ENCODE measurements at regions not wholly inside any gene's neighbourhood (a gene's known extent, or its start where the extent isn't known, plus 50 kb on each side); places are given as distances from the start of the nearest gene placed in this dataset.

GRCh38 chr4:38392223-38392855 is 271.7 kb upstream of the KLF3 start:
- H3K9me3 ChIP-seq (ENCODE audit: low read depth, low read length, poor library complexity, severe bottlenecking) = no peaks in the 10 kb centered on the region
- H3K27ac ChIP-seq (ENCODE audit: low read depth, low read length, poor library complexity, severe bottlenecking) = no peak overlapping the region
- no TSS peak for BruUV-seq (replicated peaks)
- ChIA-PET POLR2A (ENCODE audit: low non-redundant PET) (no interaction called here), CTCF (no interaction called here)
- H3K4me1 ChIP-seq (ENCODE audit: insufficient read depth, low read length, poor library complexity, severe bottlenecking) = no peaks in the 10 kb centered on the region
- no peaks in the 10 kb centered on the region for H3K36me3 ChIP-seq (ENCODE audit: insufficient read depth, low read length, poor library complexity, severe bottlenecking)
- intact Hi-C loops (cut with micrococcal nuclease; ENCODE audit: unreplicated experiment) = no loop called here
- no peak for TF ChIP-seq CTCF (conservative IDR thresholded peaks at IDR 0.05; ENCODE audit: low read depth, low read length)
- DNase-seq (ENCODE audit: low spot score) = no peak
- no peaks in the 10 kb centered on the region for H3K27me3 ChIP-seq (replicated peaks; ENCODE audit: insufficient read depth, low read depth, low read length, poor library complexity)
- H3K4me3 ChIP-seq (ENCODE audit: low read depth, low read length, poor library complexity, severe bottlenecking) = no peak overlapping the region

- Histone ChIP-seq H3K4me1 (ENCODE audit: insufficient read depth, low read length, poor library complexity, severe bottlenecking) (no peaks in the 10 kb centered on the region), H3K4me3 (ENCODE audit: low read depth, low read length, poor library complexity, severe bottlenecking) (no peak overlapping the region), H3K36me3 (ENCODE audit: insufficient read depth, low read length, poor library complexity, severe bottlenecking) (no peaks in the 10 kb centered on the region), H3K27me3 (replicated peaks; ENCODE audit: insufficient read depth, low read depth, low read length, poor library complexity) (no peaks in the 10 kb centered on the region), H3K9me3 (ENCODE audit: low read depth, low read length, poor library complexity, severe bottlenecking) (no peaks in the 10 kb centered on the region), H3K27ac (ENCODE audit: low read depth, low read length, poor library complexity, severe bottlenecking) (no peak overlapping the region)
- ChIA-PET CTCF (no interaction called here), POLR2A (ENCODE audit: low non-redundant PET) (no interaction called here)
- no peak for DNase-seq (ENCODE audit: low spot score)
- TF ChIP-seq CTCF (conservative IDR thresholded peaks at IDR 0.05; ENCODE audit: low read depth, low read length) (no peak), EZH2 (IDR thresholded peaks at IDR 0.05; ENCODE audit: borderline replicate concordance, low read depth, low read length, poor library complexity, severe bottlenecking) (no peak)
- no TSS peak for BruUV-seq (replicated peaks)
- intact Hi-C loops (cut with micrococcal nuclease; ENCODE audit: unreplicated experiment) = no loop called here
These were observed 267.9 kb upstream of the KLF3 start for GRCh38 chr4:38396091-38396490.

- CTCF ChIA-PET = no interaction called here
- no TSS peak for BruUV-seq (replicated peaks)
- POLR2A ChIA-PET (ENCODE audit: low non-redundant PET) = no interaction called here
- no peaks in the 10 kb centered on the region for H3K4me1 ChIP-seq (ENCODE audit: insufficient read depth, low read length, poor library complexity, severe bottlenecking)
- intact Hi-C loops (cut with micrococcal nuclease; ENCODE audit: unreplicated experiment) = no loop called here
- H3K36me3 ChIP-seq (ENCODE audit: insufficient read depth, low read length, poor library complexity, severe bottlenecking) = no peaks in the 10 kb centered on the region
- DNase-seq (ENCODE audit: low spot score) = no peak
- no peak for TF ChIP-seq CTCF (conservative IDR thresholded peaks at IDR 0.05; ENCODE audit: low read depth, low read length)
- no peak for TF ChIP-seq EZH2 (IDR thresholded peaks at IDR 0.05; ENCODE audit: borderline replicate concordance, low read depth, low read length, poor library complexity, severe bottlenecking)
- H3K9me3 ChIP-seq (ENCODE audit: low read depth, low read length, poor library complexity, severe bottlenecking) = no peaks in the 10 kb centered on the region
- no peak overlapping the region for H3K27ac ChIP-seq (ENCODE audit: low read depth, low read length, poor library complexity, severe bottlenecking)
- H3K4me3 ChIP-seq (ENCODE audit: low read depth, low read length, poor library complexity, severe bottlenecking) = no peak overlapping the region
- no peaks in the 10 kb centered on the region for H3K27me3 ChIP-seq (replicated peaks; ENCODE audit: insufficient read depth, low read depth, low read length, poor library complexity)
These were observed 267.0 kb upstream of the KLF3 start for GRCh38 chr4:38396845-38397547.

All from A673 (cell line).